ENCODE measurements at regions not wholly inside any gene's neighbourhood (a gene's known extent, or its start where the extent isn't known, plus 50 kb on each side); places are given as distances from the start of the nearest gene placed in this dataset.

- Histone ChIP-seq H3K27ac (ENCODE audit: low read depth, low read length) (no peak overlapping the region), H3K4me3 (ENCODE audit: low read length) (no peak overlapping the region), H3K4me1 (ENCODE audit: control insufficient read depth, insufficient read depth, low read length) (no peaks in the 10 kb centered on the region), H3K9ac (ENCODE audit: low read length) (no peak overlapping the region), H3K36me3 (ENCODE audit: control insufficient read depth, insufficient read depth, low read length) (no peaks in the 10 kb centered on the region), H3K27me3 (ENCODE audit: control insufficient read depth, insufficient read depth, low read length) (no peaks in the 10 kb centered on the region)
Observed at GRCh38 chr4:181193131-181193930, 1049.9 kb upstream of the TENM3 start.

- Histone ChIP-seq H3K4me1 (ENCODE audit: control insufficient read depth, insufficient read depth, low read length) (no peaks in the 10 kb centered on the region), H3K27ac (ENCODE audit: low read depth, low read length) (no peak overlapping the region), H3K27me3 (ENCODE audit: control insufficient read depth, insufficient read depth, low read length) (no peaks in the 10 kb centered on the region), H3K4me3 (ENCODE audit: low read length) (no peak overlapping the region), H3K36me3 (ENCODE audit: control insufficient read depth, insufficient read depth, low read length) (no peaks in the 10 kb centered on the region), H3K9ac (ENCODE audit: low read length) (no peak overlapping the region)
Observed at GRCh38 chr4:181194096-181194495, 1049.1 kb upstream of the TENM3 start.

- Histone ChIP-seq H3K27me3 (ENCODE audit: control insufficient read depth, insufficient read depth, low read length) (no peaks in the 10 kb centered on the region), H3K4me3 (ENCODE audit: low read length) (no peak overlapping the region), H3K9ac (ENCODE audit: low read length) (no peak overlapping the region), H3K4me1 (ENCODE audit: control insufficient read depth, insufficient read depth, low read length) (no peaks in the 10 kb centered on the region), H3K36me3 (ENCODE audit: control insufficient read depth, insufficient read depth, low read length) (no peaks in the 10 kb centered on the region), H3K27ac (ENCODE audit: low read depth, low read length) (no peak overlapping the region)
Observed at GRCh38 chr4:181200076-181200475, 1043.1 kb upstream of the TENM3 start.

GRCh38 chr4:181202240-181202639 is 1041.0 kb upstream of the TENM3 start:
- no peaks in the 10 kb centered on the region for H3K36me3 ChIP-seq (ENCODE audit: control insufficient read depth, insufficient read depth, low read length)
- no peaks in the 10 kb centered on the region for H3K4me1 ChIP-seq (ENCODE audit: control insufficient read depth, insufficient read depth, low read length)
- H3K9ac ChIP-seq (ENCODE audit: low read length), result no peak overlapping the region
- H3K4me3 ChIP-seq (ENCODE audit: low read length), result no peak overlapping the region
- H3K27me3 ChIP-seq (ENCODE audit: control insufficient read depth, insufficient read depth, low read length), result no peaks in the 10 kb centered on the region
- H3K27ac ChIP-seq (ENCODE audit: low read depth, low read length), result no peak overlapping the region

- Histone ChIP-seq H3K4me3 (ENCODE audit: low read length) (no peak overlapping the region), H3K4me1 (ENCODE audit: control insufficient read depth, insufficient read depth, low read length) (no peaks in the 10 kb centered on the region), H3K27me3 (ENCODE audit: control insufficient read depth, insufficient read depth, low read length) (no peaks in the 10 kb centered on the region), H3K36me3 (ENCODE audit: control insufficient read depth, insufficient read depth, low read length) (no peaks in the 10 kb centered on the region), H3K9ac (ENCODE audit: low read length) (no peak overlapping the region), H3K27ac (ENCODE audit: low read depth, low read length) (no peak overlapping the region)
Observed at GRCh38 chr4:181204109-181204508, 1039.1 kb upstream of the TENM3 start.

- no peak overlapping the region for H3K4me3 ChIP-seq (ENCODE audit: low read length)
- no peak overlapping the region for H3K9ac ChIP-seq (ENCODE audit: low read length)
Observed at GRCh38 chr4:181213551-181213950, 1029.7 kb upstream of the TENM3 start.

GRCh38 chr4:181216501-181216900 is 1026.7 kb upstream of the TENM3 start:
- H3K36me3 ChIP-seq (ENCODE audit: control insufficient read depth, insufficient read depth, low read length), result no peaks in the 10 kb centered on the region
- H3K27me3 ChIP-seq (ENCODE audit: control insufficient read depth, insufficient read depth, low read length), result no peaks in the 10 kb centered on the region
- H3K4me3 ChIP-seq (ENCODE audit: low read length), result no peak overlapping the region
- no peak overlapping the region for H3K9ac ChIP-seq (ENCODE audit: low read length)
- H3K4me1 ChIP-seq (ENCODE audit: control insufficient read depth, insufficient read depth, low read length), result no peaks in the 10 kb centered on the region
- H3K27ac ChIP-seq (ENCODE audit: low read depth, low read length), result no peak overlapping the region

More at GRCh38 chr4:181213551-181213950, 1029.7 kb upstream of the TENM3 start:
- no peak overlapping the region for H3K27ac ChIP-seq (ENCODE audit: low read depth, low read length)
- no peaks in the 10 kb centered on the region for H3K27me3 ChIP-seq (ENCODE audit: control insufficient read depth, insufficient read depth, low read length)
- H3K36me3 ChIP-seq (ENCODE audit: control insufficient read depth, insufficient read depth, low read length), result no peaks in the 10 kb centered on the region
- no peaks in the 10 kb centered on the region for H3K4me1 ChIP-seq (ENCODE audit: control insufficient read depth, insufficient read depth, low read length)

- H3K27ac ChIP-seq (ENCODE audit: low read depth, low read length), result no peak overlapping the region
- H3K4me1 ChIP-seq (ENCODE audit: control insufficient read depth, insufficient read depth, low read length), result no peaks in the 10 kb centered on the region
- no peak overlapping the region for H3K4me3 ChIP-seq (ENCODE audit: low read length)
- H3K9ac ChIP-seq (ENCODE audit: low read length), result no peak overlapping the region
- H3K27me3 ChIP-seq (ENCODE audit: control insufficient read depth, insufficient read depth, low read length), result no peaks in the 10 kb centered on the region
- H3K36me3 ChIP-seq (ENCODE audit: control insufficient read depth, insufficient read depth, low read length), result no peaks in the 10 kb centered on the region
Observed at GRCh38 chr4:181219783-181220416, 1023.3 kb upstream of the TENM3 start.

GRCh38 chr4:181224852-181225251 is 1018.4 kb upstream of the TENM3 start:
- Histone ChIP-seq H3K9ac (ENCODE audit: low read length) (no peak overlapping the region), H3K27me3 (ENCODE audit: control insufficient read depth, insufficient read depth, low read length) (no peaks in the 10 kb centered on the region), H3K36me3 (ENCODE audit: control insufficient read depth, insufficient read depth, low read length) (no peaks in the 10 kb centered on the region), H3K27ac (ENCODE audit: low read depth, low read length) (no peak overlapping the region), H3K4me3 (ENCODE audit: low read length) (no peak overlapping the region), H3K4me1 (ENCODE audit: control insufficient read depth, insufficient read depth, low read length) (no peaks in the 10 kb centered on the region)

- Histone ChIP-seq H3K4me3 (ENCODE audit: low read length) (no peak overlapping the region), H3K36me3 (ENCODE audit: control insufficient read depth, insufficient read depth, low read length) (no peaks in the 10 kb centered on the region), H3K9ac (ENCODE audit: low read length) (no peak overlapping the region), H3K4me1 (ENCODE audit: control insufficient read depth, insufficient read depth, low read length) (no peaks in the 10 kb centered on the region), H3K27ac (ENCODE audit: low read depth, low read length) (no peak overlapping the region), H3K27me3 (ENCODE audit: control insufficient read depth, insufficient read depth, low read length) (no peaks in the 10 kb centered on the region)
Observed at GRCh38 chr4:181225616-181226261, 1017.5 kb upstream of the TENM3 start.

GRCh38 chr4:181234951-181235680 is 1008.1 kb upstream of the TENM3 start:
- Histone ChIP-seq H3K36me3 (ENCODE audit: control insufficient read depth, insufficient read depth, low read length) (no peaks in the 10 kb centered on the region), H3K27ac (ENCODE audit: low read depth, low read length) (no peak overlapping the region), H3K4me1 (ENCODE audit: control insufficient read depth, insufficient read depth, low read length) (no peaks in the 10 kb centered on the region), H3K4me3 (ENCODE audit: low read length) (no peak overlapping the region), H3K27me3 (ENCODE audit: control insufficient read depth, insufficient read depth, low read length) (no peaks in the 10 kb centered on the region), H3K9ac (ENCODE audit: low read length) (no peak overlapping the region)

GRCh38 chr4:181245326-181245725 is 997.9 kb upstream of the TENM3 start:
- Histone ChIP-seq H3K4me3 (ENCODE audit: low read length) (no peak overlapping the region), H3K4me1 (ENCODE audit: control insufficient read depth, insufficient read depth, low read length) (no peaks in the 10 kb centered on the region), H3K9ac (ENCODE audit: low read length) (no peak overlapping the region), H3K36me3 (ENCODE audit: control insufficient read depth, insufficient read depth, low read length) (no peaks in the 10 kb centered on the region), H3K27ac (ENCODE audit: low read depth, low read length) (no peak overlapping the region), H3K27me3 (ENCODE audit: control insufficient read depth, insufficient read depth, low read length) (no peaks in the 10 kb centered on the region)
